OCI-LY1 (cell line): ENCODE measurements at regions not wholly inside any gene's neighbourhood (a gene's known extent, or its start where the extent isn't known, plus 50 kb on each side); places are given as distances from the start of the nearest gene placed in this dataset.

Experiments
- CTCF ChIP-seq: fragments of 200-600 bp; sonication (generic), shearing (Covaris generic); IDR thresholded peaks from 2 replicates; pipeline ENCODE4 v1.5.1; 2017; ENCODE audit warnings: mild to moderate bottlenecking, antibody characterized with exemption, low read length, moderate library complexity, mixed read lengths
- EZH2 ChIP-seq: fragments of 200-600 bp; sonication (generic), shearing (Covaris generic); IDR thresholded peaks from 2 replicates; pipeline ENCODE4 v1.8.0; 2017; ENCODE audit warnings: borderline replicate concordance, mixed run types, mild to moderate bottlenecking, antibody characterized with exemption, low read length, moderate library complexity, mixed read lengths

- TF ChIP-seq EZH2 (no peak), CTCF (no peak)
Observed at GRCh38 chr4:162985131-162985530, 181.6 kb downstream of the NAF1 start.
